M059J (cell line): ENCODE measurements at regions not wholly inside any gene's neighbourhood (a gene's known extent, or its start where the extent isn't known, plus 50 kb on each side); places are given as distances from the start of the nearest gene placed in this dataset.
A peak's percentile ranks its signal among the peaks of the same experiment; 100 is the strongest.

ENCODE experiments used
- DNase-seq: peaks from one replicate; pipeline ENCODE4 v3.0.0-alpha.2; 2012; ENCODE audit warnings: low read depth

DNA sequence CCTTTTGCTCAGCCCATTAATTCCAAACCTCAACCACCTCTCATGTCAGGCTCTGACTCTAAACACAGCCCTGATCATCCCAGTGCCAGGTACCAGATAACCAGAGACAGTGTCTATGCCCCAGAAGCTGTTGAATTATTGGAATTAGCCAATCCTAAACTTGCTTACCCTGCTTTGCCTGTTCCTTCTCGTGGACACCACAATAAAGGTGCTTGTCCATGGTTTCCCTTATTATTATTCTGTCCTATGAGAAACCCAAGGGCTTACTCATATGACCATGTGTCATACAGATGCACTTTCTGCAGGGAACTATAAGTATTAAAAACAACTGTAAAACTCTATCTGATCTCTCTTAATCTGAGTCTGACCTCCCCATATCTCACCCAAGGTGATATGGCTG is 2193.8 kb upstream of the PIK3C3 start:
- DNase-seq = no peak

- DNase-seq = no peak
Observed at GRCh38 chr18:39759926-39760325, 2194.3 kb upstream of the CELF4 start.

- DNase-seq = no peak
Observed at GRCh38 chr18:39753178-39753577, 2187.6 kb upstream of the CELF4 start.

- DNase-seq = no peak
Observed at GRCh38 chr18:39752351-39752750, 2186.8 kb upstream of the CELF4 start.

GRCh38 chr18:39751921-39752320 is 2186.3 kb upstream of the CELF4 start:
- peak; percentile 48 for DNase-seq

DNA sequence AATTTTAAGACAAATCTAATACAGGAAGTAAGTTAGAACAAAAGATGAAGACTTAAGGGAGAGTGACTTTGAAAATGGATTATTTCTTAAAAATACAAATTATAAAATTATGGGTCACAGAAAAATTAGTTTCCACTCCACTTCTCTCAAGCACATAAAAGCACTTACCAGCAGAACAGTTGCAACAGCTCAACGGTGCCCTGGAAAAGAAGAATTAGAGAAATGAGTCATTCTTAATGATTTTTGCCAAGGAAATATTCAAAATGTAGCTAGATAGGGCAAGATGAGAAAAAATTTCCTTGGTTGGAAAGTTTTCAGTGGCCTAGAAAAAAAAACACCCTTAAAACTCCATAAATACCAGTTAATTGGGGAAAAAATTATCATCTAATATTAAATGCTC is 2185.6 kb upstream of the CELF4 start:
- DNase-seq = peak; percentile 53

DNA sequence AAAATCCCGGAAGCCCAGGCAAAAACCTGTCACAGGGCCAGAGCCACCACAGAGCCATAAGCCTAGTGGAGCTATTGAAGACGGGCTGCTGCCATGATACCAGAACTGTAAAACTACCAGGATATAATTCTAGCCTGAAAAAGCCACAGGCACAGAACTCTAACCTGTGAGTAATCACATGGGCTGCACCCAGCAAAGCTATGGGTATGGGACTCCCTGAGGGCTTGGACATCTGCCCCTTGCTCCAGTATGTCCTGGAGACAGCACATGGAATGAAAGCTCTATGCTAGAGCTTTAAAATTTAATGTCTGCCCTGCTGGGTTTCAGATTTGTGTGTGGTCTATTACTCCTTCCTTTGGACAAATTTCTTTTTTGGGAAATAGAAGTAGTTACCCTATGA is 2183.6 kb upstream of the CELF4 start:
- peak; percentile 85 for DNase-seq

DNA sequence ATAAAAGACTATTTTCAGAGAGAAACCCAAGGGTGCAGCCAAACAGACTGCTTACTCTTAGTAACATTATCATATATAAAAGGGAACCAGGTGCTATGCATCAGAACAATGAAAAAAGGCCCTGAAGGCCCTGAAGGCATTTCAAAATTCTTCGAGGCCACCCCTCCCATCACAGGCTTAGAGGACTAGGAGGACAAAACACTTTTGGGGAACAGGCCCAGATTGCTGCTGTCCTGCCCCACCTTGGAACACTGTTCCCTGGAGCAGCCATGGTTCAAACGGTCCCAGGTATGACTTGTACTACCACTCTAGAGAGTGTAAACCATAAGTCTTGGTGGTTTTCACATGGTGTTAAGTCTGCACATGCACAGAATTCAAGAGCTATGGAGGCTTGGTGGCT is 2183.1 kb upstream of the CELF4 start:
- no peak for DNase-seq

DNA sequence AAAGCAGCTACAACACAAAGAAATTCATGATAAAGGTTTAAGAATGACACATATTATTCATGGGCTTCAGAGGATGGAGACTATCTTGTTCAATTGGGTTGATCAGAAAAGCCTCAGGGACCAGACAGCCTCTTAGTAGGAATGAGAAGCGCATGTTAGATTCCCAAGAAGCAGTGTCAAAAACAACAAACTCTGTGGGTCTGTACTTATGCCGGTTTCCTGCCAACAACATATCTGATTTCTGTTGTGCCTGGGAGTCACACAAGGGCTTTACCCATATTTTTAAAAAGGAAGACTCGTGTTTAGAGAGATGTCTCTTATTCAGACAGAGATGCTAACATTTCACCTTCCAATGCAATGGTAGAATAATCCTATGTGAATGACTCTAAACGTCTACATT is 2180.6 kb upstream of the CELF4 start:
- no peak for DNase-seq

GRCh38 chr18:39743463-39743862 is 2177.9 kb upstream of the CELF4 start:
- no peak for DNase-seq

DNA sequence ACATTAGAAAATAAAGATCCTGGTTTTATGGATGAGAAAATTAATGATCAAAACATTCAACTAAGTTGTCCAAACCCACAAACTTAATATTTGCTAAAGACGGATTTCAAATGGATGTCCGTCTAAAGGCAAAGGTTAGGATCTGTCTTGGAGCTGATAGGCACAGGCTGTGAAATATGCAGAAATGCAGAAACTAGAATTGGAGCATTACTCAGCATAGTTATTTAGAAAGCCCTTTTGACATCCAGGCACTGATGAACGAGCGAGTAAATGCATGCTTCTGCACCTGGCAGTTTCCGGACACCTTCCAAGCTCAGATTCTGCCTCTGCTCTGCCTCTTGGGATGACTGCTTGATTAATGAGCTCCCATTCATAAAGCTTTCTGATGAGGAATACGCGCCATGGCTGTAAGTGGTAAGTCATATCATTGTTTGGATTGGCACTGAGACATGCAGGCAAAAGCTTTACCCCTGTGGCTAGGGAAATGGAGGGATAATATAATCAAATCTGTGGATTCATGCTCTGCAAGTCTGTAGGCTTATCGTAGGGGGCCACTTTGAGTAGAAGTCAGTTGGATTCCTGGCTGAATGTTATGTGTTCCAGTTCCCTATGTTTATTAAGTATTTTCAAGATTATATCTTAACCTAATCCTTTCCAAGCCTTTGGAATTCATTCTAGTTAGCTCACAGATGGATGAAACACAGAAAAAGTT is 2176.3 kb upstream of the CELF4 start:
- DNase-seq = peak; percentile 73

DNA sequence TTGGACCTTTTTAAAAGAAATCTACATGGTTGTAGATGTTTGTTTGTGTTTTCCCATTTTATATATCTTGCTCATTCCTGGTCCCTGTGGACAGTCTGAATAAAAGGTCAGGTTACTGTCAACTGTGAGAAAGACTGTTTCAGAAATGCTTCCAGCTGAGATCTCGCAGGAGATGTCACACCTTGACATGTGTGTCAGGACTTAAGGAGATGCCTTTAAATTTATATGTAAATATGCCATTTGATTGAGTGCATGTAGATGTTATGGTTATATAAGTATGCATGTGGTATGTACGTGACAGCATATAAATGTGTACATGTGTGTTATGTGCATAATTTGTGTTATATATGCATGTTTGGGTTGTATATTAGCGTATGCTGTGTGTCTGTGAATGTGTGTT is 2172.3 kb upstream of the CELF4 start:
- no peak for DNase-seq

DNA sequence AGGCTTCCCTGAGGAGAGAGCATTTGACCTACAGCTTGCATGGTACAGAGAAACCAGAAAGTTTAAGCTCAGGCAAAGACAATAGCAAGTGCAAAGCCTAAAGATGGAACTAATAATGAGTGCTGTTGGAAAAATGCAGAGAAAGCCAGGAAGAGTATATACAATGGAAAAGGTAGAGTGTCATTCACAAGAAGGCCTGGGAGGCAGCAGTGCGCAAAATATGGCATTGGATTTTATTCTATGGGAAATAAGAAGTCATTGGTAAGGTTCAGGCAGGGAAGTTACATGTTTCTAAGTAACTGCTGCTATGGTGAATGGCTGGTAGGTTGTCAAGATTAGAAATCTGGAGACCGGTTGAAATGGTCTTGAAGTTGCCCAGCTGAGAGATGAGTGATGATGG is 2167.3 kb upstream of the CELF4 start:
- DNase-seq = no peak

DNA sequence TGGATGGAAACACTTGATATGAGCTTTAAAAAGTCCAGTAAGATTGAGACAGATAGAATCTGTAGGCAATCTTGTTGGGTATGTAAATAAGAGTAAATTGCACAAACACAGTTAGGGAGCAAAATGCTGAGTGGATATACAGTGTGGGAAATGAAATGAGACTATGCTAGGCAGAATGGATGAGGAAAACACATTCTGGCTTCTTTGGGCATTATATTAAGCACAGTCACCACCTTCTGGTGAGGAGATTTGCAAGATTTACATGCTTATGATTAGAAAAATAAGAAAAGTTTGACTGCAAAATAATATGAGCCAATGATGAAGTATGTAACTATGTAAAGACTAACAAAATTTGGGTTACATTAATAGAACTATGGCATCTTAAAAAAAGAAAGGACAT is 2165.0 kb upstream of the CELF4 start:
- no peak for DNase-seq

- DNase-seq = no peak
Observed at GRCh38 chr18:39724652-39725051, 2159.1 kb upstream of the CELF4 start.

DNA sequence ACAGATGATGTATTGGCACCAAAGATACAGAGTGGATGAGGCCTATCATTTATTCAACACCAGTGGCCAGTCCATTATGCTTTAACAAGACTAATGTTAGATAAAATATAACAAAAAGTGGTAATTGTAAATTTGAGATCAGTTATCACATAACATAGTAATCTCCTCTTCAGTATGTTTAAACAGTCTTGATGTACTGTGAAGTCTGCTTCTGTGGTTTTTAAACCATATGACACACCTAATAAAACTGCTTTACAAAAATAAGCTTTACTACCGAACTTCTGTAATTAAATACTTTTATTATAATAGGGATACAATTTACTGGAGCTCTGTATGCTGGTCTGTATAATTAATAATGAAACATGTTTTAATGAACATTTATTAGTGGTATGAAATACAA is 2156.1 kb upstream of the CELF4 start:
- peak; percentile 49 for DNase-seq

DNA sequence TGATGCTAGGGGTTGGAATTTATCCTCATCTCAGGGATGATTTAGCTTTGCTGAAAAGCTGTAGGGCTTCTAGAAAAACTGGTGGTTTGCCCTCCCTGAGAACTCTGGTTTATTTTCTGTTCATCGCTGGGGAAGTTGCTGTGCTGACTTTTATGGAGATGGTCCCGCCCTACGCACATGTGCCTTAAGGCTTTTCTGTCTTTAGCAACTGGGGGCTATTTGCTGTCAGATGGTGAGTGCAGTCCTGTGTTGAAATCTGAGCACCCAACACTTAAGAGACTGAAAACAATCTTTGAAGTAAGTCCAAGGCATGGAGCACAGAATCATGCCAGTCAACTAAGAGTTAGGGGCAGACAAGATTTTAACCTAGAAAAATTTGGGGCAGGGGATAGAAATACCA is 2148.4 kb upstream of the CELF4 start:
- DNase-seq = no peak

- DNase-seq = no peak
Observed at GRCh38 chr18:39711701-39712100, 2146.1 kb upstream of the CELF4 start.

DNA sequence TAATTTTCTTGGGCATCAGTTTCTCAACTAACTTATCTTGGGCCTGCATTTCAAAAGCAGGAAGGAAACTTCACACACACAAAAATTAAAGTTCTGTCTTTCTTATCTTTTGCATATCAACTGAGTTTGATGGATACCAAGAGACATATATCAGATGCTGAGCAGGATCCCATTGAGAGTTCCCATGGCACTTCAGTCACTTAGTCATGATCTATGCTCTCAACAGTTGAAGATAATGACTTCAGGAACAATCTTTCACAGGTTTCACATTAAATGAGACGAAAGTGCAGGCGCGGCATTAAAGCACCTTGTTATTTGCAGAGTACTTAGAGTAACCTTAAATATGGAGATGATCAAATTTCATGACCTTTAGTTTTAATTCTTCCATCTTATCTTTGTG is 2139.8 kb upstream of the CELF4 start:
- no peak for DNase-seq

GRCh38 chr18:39702888-39703287 is 2137.3 kb upstream of the CELF4 start:
- DNase-seq = no peak

DNA sequence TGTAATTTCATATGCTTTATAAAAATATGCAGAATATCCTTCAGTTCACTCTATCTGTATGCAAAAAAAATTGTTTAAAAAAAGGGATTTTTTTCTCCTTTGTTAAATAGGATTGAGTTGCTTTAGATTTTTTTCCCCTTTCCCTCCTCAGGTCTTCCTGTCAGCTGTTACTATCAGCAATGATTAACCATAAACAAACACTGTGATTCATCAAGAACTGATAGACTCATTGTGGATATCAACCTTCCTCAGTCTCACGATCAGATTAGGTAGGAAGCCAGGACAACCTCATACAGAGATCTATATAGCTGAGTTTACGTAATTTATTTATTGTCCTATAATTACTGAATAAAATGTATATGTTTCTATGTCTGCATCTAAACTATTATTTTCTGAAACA is 2136.2 kb upstream of the CELF4 start:
- peak; percentile 74 for DNase-seq

DNA sequence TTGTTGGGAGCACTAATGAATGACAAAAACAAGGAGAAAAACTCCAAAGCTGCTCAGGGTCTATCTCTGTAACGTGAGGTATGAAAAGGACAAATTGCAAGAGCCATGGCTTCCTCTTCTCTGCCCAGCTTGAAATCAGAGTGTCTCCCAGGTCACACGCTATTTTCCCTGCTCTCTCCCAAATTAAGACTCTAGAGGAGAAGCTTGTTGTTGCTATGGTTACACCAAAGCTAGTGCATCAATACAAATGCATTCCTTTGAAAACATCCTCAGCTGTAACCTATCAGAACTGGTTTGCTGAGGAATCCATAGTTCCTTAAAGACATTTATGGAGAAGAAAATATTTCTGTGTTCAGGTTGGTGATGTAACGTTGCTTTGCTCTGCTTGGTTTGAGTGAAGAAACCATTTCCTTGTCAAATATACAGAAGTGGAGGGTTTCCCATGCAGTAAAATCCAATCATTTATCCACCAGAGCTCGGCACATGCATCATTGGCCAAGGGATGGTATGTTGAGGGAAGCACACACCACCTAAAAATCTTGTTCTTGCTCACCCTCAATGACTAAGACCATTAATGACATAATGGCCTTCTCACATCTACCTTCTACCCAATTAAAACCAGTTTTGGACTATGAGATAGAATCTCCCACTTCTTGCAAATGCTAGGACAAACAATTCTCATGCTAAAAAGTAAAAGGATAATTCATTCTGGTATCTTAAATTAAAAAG is 2135.6 kb upstream of the CELF4 start:
- peak; percentile 23 for DNase-seq

DNA sequence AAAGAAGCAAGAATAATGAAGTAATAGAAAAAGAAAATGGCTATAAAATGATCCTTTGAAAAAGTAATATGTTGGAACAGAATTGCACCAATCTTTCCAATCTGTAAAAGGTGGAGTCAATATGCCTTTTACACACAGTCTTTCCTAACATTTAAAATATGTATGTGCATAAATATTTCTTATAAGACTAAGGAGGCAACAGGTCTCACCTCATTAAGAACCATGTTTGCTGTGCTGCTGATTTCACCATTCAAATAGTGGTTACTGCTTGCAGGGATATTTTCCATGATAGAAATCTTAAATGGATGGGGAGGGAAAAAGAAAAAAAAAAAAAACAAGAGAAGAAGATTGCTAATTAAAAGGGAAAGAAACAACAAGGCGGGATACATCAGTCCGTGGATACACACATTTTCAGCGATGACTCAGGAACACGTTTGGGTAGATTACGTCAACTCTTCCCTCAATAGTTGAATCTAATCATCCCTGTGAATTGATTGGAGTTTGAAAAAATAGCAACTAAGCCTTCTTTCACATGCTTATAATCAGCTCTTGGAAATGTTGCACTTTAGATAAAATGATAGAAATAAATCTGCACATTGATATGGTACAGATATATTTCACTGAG is 2133.9 kb upstream of the CELF4 start:
- no peak for DNase-seq
